NCI-H2107 (cell line): ENCODE measurements at regions not wholly inside any gene's neighbourhood (a gene's known extent, or its start where the extent isn't known, plus 50 kb on each side); places are given as distances from the start of the nearest gene placed in this dataset.

Experiments
- DNase-seq: peaks from one replicate; lab custom pipeline; 2025; lab: John Stamatoyannopoulos, UW

GRCh38 chr15:100735129-100736053 lies 133.0 kb downstream of the ASB7 start:
- DNase-seq, result no peak

- peak; percentile 40 for DNase-seq
Observed at GRCh38 chr15:100737214-100737613, 134.8 kb downstream of the ASB7 start.

GRCh38 chr15:100738614-100739013 lies 136.2 kb downstream of the ASB7 start:
- no peak for DNase-seq

GRCh38 chr15:100740138-100740537 lies 137.7 kb downstream of the ASB7 start:
- DNase-seq, result no peak

GRCh38 chr15:100751585-100751984 lies 128.0 kb upstream of the ALDH1A3 start:
- DNase-seq, result no peak

- DNase-seq, result no peak
Observed at GRCh38 chr15:100753503-100753902, 126.1 kb upstream of the ALDH1A3 start.

GRCh38 chr15:100757661-100758060 lies 122.0 kb upstream of the ALDH1A3 start:
- no peak for DNase-seq

GRCh38 chr15:100758555-100758954 lies 121.1 kb upstream of the ALDH1A3 start:
- DNase-seq, result no peak

- no peak for DNase-seq
Observed at GRCh38 chr15:100759106-100759505, 120.5 kb upstream of the ALDH1A3 start.

GRCh38 chr15:100759698-100760356 lies 119.8 kb upstream of the ALDH1A3 start:
- DNase-seq, result no peak

- no peak for DNase-seq
Observed at GRCh38 chr15:100760357-100760903, 119.2 kb upstream of the ALDH1A3 start.

GRCh38 chr15:100761290-100761935 lies 118.2 kb upstream of the ALDH1A3 start:
- DNase-seq, result no peak

GRCh38 chr15:100762289-100762688 lies 117.3 kb upstream of the ALDH1A3 start:
- no peak for DNase-seq

GRCh38 chr15:100762913-100763834 lies 116.5 kb upstream of the ALDH1A3 start:
- no peak for DNase-seq

GRCh38 chr15:100763835-100764750 lies 115.5 kb upstream of the ALDH1A3 start:
- no peak for DNase-seq

GRCh38 chr15:100764778-100765466 lies 114.7 kb upstream of the ALDH1A3 start:
- DNase-seq, result peak; percentile 23

GRCh38 chr15:100765467-100766241 lies 114.0 kb upstream of the ALDH1A3 start:
- DNase-seq, result no peak

GRCh38 chr15:100766243-100767000 lies 113.2 kb upstream of the ALDH1A3 start:
- DNase-seq, result no peak
